ENCODE measurements at regions not wholly inside any gene's neighbourhood (a gene's known extent, or its start where the extent isn't known, plus 50 kb on each side); places are given as distances from the start of the nearest gene placed in this dataset.

DNA sequence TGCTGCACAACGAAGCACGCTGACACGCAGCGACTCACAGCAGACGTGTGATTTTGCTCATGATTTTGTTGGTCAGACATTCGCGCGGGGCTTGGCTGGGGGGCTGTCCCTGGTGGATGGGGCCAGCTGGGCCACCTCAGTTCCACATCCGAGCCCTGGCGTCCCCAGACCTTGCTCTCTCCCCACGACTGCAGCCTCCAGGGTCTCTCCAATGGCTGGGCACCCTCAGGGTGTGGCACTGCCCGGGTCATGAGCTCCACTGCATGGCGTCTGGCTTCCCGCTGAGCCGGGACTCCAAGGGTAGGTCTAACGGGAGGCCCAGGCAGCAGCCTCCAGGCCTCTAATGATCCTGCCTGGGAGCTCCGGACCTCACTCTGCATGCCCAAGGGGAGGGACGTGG lies 173.0 kb upstream of the AJAP1 start:
- TF ChIP-seq CTCF (IDR thresholded peaks at IDR 0.05) = no peak
- TF ChIP-seq POLR2A (IDR thresholded peaks at IDR 0.05) = no peak
